ENCODE measurements at regions not wholly inside any gene's neighbourhood (a gene's known extent, or its start where the extent isn't known, plus 50 kb on each side); places are given as distances from the start of the nearest gene placed in this dataset.

DNA sequence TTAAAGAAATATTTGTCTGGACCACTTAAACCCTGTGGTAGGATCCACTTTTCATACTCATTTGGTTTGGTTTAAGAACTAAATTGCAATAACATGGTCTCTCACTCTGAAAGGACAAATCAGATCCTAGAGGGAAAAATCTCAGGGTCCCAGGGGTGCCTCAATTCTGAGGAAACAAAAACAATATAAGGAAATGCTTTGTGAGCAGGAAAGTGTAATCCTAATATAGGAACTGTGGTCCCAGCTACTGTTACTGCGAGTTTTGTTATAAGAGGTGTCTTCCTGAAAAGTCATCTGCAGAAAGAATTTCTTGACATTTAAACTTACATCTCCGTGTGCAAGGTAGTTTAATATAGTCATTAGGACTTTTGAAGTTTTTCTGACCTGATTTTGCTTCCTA, 420.1 kb upstream of the LCORL start:
- CTCF ChIA-PET: no interaction called here

DNA sequence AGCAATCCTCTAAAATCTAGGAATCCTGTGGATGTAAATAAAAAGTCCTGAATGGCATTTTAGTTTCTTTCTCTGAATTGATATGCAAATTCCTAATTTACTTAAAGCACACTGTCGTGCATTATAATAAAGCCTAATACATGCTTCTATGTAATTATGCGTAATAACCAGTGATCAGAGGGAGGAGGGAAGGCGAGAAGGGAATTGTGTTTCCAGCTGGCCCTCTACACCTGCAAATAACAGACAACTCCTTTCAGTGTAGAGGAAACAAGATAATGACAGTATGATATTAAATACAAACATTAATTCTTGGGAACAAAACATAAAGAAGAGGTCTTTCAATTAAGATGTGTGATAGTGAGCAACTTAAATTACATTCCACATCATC, 419.6 kb upstream of the LCORL start:
- intact Hi-C loops (cut with micrococcal nuclease; ENCODE audit: unreplicated experiment): no loop called here
- ChIA-PET CTCF (no interaction called here), POLR2A (ENCODE audit: low non-redundant PET) (no interaction called here)
- Histone ChIP-seq H3K27me3 (replicated peaks; ENCODE audit: insufficient read depth, low read depth, low read length, poor library complexity) (no peaks in the 10 kb centered on the region), H3K4me3 (ENCODE audit: low read depth, low read length, poor library complexity, severe bottlenecking) (no peak overlapping the region), H3K36me3 (ENCODE audit: insufficient read depth, low read length, poor library complexity, severe bottlenecking) (no peaks in the 10 kb centered on the region), H3K27ac (ENCODE audit: low read depth, low read length, poor library complexity, severe bottlenecking) (no peak overlapping the region), H3K4me1 (ENCODE audit: insufficient read depth, low read length, poor library complexity, severe bottlenecking) (no peaks in the 10 kb centered on the region), H3K9me3 (ENCODE audit: low read depth, low read length, poor library complexity, severe bottlenecking) (peaks cover 12% of the 10 kb centered on the region)
- no TSS peak for BruUV-seq (replicated peaks)
- TF ChIP-seq, protein P1, sequence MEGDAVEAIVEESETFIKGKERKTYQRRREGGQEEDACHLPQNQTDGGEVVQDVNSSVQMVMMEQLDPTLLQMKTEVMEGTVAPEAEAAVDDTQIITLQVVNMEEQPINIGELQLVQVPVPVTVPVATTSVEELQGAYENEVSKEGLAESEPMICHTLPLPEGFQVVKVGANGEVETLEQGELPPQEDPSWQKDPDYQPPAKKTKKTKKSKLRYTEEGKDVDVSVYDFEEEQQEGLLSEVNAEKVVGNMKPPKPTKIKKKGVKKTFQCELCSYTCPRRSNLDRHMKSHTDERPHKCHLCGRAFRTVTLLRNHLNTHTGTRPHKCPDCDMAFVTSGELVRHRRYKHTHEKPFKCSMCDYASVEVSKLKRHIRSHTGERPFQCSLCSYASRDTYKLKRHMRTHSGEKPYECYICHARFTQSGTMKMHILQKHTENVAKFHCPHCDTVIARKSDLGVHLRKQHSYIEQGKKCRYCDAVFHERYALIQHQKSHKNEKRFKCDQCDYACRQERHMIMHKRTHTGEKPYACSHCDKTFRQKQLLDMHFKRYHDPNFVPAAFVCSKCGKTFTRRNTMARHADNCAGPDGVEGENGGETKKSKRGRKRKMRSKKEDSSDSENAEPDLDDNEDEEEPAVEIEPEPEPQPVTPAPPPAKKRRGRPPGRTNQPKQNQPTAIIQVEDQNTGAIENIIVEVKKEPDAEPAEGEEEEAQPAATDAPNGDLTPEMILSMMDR (conservative IDR thresholded peaks at IDR 0.05; ENCODE audit: low read depth, low read length): no peak
- no peak for TF ChIP-seq EZH2 (IDR thresholded peaks at IDR 0.05; ENCODE audit: borderline replicate concordance, low read depth, low read length, poor library complexity, severe bottlenecking)
- no peak for DNase-seq (ENCODE audit: low spot score)

More for the DNA sequence above, 420.1 kb upstream of the LCORL start:
- Histone ChIP-seq H3K4me3 (ENCODE audit: low read depth, low read length, poor library complexity, severe bottlenecking) (no peak overlapping the region), H3K27ac (ENCODE audit: low read depth, low read length, poor library complexity, severe bottlenecking) (no peak overlapping the region), H3K36me3 (ENCODE audit: insufficient read depth, low read length, poor library complexity, severe bottlenecking) (no peaks in the 10 kb centered on the region), H3K9me3 (ENCODE audit: low read depth, low read length, poor library complexity, severe bottlenecking) (peaks cover 12% of the 10 kb centered on the region), H3K4me1 (ENCODE audit: insufficient read depth, low read length, poor library complexity, severe bottlenecking) (no peaks in the 10 kb centered on the region), H3K27me3 (replicated peaks; ENCODE audit: insufficient read depth, low read depth, low read length, poor library complexity) (no peaks in the 10 kb centered on the region)
- no peak for DNase-seq (ENCODE audit: low spot score)
- POLR2A ChIA-PET (ENCODE audit: low non-redundant PET): no interaction called here
- no peak for TF ChIP-seq EZH2 (IDR thresholded peaks at IDR 0.05; ENCODE audit: borderline replicate concordance, low read depth, low read length, poor library complexity, severe bottlenecking)
- TF ChIP-seq, protein P1 (conservative IDR thresholded peaks at IDR 0.05; ENCODE audit: low read depth, low read length): no peak
- no TSS peak for BruUV-seq (replicated peaks)
- intact Hi-C loops (cut with micrococcal nuclease; ENCODE audit: unreplicated experiment): no loop called here

DNA sequence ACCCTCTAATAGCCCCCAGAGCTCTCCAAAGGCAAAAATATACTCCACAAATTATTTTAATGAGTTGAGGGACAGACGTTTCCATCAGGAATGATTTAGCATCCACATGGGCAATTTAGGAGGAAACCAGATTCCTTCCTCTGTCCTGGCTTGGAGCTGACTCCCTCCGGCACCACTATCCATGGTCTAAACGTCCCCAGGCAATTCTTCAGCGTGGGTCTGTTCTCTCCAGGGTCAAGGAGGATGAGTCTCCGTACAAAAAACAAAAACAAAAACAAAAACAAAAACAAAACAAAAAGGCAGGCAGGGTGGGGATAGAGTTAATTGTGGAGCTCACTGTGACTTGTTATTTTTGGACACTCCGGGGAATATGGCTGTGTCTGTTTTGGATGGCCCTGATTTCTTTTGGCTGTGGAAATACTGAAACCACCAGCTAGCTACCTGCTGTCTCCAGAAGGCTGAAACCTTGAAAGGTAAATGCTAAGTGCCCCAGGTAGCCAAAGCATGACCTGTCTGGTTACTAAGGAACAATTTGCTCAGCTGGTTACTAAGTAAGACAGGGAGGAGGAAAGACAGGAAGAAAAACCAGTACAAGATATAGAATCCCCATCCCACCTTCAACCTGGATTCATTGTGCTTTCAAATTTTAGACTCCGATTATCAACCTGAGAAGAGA, 419.1 kb upstream of the LCORL start:
- POLR2A ChIA-PET (ENCODE audit: low non-redundant PET): no interaction called here
- Histone ChIP-seq H3K9me3 (ENCODE audit: low read depth, low read length, poor library complexity, severe bottlenecking) (peaks cover 7% of the 10 kb centered on the region), H3K36me3 (ENCODE audit: insufficient read depth, low read length, poor library complexity, severe bottlenecking) (no peaks in the 10 kb centered on the region), H3K4me1 (ENCODE audit: insufficient read depth, low read length, poor library complexity, severe bottlenecking) (no peaks in the 10 kb centered on the region), H3K27ac (ENCODE audit: low read depth, low read length, poor library complexity, severe bottlenecking) (no peak overlapping the region), H3K4me3 (ENCODE audit: low read depth, low read length, poor library complexity, severe bottlenecking) (no peak overlapping the region), H3K27me3 (replicated peaks; ENCODE audit: insufficient read depth, low read depth, low read length, poor library complexity) (no peaks in the 10 kb centered on the region)
- CTCF ChIA-PET: no interaction called here
- BruUV-seq (replicated peaks): no TSS peak
- DNase-seq (ENCODE audit: low spot score): no peak
- intact Hi-C loops (cut with micrococcal nuclease; ENCODE audit: unreplicated experiment): no loop called here
- TF ChIP-seq EZH2 (IDR thresholded peaks at IDR 0.05; ENCODE audit: borderline replicate concordance, low read depth, low read length, poor library complexity, severe bottlenecking): no peak
- TF ChIP-seq, protein P1 (conservative IDR thresholded peaks at IDR 0.05; ENCODE audit: low read depth, low read length): no peak
